HG03064 (cell line): ENCODE measurements at regions not wholly inside any gene's neighbourhood (a gene's known extent, or its start where the extent isn't known, plus 50 kb on each side); places are given as distances from the start of the nearest gene placed in this dataset.

ENCODE experiments used
- ATAC-seq: cut with Tn5 transposase; IDR thresholded peaks from one replicate; pipeline ENCODE4 v1.9.1; 2021; ENCODE audit warnings: low read depth; ENCODE audit not compliant: unreplicated experiment

- no peak for ATAC-seq
These were observed 161.7 kb upstream of the UBE2E1 start for GRCh38 chr3:23644099-23644498.

- ATAC-seq: no peak
These were observed 161.1 kb upstream of the UBE2E1 start for GRCh38 chr3:23644676-23645075.

DNA sequence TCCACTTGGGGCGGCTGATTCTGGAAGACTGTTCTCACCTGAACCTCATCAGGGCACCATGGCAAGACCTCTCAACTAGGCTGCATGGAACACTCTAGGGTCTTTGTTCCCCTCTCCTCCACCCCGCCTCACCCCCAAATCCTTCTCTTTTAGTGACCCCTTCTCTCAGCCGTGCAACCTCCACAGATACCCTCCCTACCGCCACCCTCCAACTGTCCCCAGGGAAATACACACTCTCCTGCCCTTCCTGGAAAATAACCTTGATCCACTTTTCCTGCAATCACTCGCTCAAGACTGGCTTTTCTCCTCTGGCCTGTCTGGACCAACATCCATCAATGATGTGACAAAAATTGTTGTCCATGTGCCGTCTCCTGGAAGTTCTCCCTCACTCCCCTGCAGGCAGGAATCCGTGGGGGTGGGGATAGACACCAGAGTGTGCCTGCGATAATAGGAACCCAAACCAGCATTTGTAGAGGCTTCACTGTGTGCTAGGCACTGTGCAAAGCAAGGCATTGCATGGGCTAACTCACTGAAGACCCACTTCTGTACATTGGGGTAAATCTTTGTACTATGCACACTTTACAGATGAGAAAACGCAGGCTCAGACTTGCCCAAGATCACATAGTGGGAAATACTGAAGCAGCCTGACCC lies 160.1 kb upstream of the UBE2E1 start:
- ATAC-seq: no peak

DNA sequence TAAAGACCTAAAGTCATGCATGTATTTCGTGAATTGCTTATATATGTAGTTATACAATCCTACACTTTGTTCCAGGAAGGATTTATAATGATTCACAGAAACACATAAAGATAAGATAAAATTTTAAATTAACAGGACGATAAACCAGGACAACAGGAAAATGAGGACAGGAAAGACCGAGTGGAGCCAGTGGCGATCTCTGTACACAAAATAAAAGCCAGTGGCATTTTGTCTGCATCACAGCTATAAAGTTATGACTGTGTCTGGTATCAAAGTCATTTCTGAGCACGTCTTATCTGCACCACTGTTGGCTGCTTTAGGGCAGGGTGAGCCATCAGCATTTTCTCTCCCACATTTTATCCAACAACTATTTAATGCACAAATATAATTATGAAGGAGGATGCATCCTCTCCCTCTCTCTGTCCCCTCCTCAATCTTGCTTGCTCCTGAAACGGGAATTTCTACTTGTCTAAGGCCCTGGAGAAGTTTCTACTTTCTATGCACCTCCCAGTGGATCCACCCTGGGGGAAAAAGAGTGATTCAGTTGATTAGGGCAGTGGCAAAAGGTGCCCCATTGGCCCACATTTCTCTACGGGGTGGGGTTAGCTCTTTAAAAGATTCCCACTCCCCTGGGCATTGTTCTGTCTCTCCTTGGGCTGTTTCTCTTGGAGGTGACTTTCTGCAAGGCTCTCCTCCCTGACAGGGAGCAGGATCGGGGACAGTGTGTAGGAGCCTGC lies 159.4 kb upstream of the UBE2E1 start:
- ATAC-seq: no peak

GRCh38 chr3:23647706-23648258 lies 158.0 kb upstream of the UBE2E1 start:
- no peak for ATAC-seq

- no peak for ATAC-seq
These were observed 157.3 kb upstream of the UBE2E1 start for GRCh38 chr3:23648326-23648995.

DNA sequence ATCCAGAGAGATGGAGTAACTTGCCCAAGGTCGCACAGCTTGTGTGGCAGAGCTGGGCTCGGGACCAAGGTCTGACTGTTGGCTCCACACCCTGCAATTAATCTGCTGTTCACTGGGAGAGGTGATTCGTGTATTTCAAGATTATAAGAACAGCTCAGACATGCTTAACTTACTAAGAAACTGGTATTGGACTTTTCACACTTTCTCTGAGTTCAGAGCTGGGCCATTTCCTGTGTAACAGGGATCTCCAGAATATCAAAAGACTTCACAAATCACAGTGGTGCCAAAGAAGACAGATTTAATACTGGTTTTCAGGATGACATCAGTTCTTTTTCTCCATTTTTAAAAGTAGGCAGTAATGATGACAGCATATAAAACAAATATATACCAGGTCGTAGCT lies 156.8 kb upstream of the UBE2E1 start:
- no peak for ATAC-seq

GRCh38 chr3:23649448-23649847 lies 156.3 kb upstream of the UBE2E1 start:
- ATAC-seq: no peak

DNA sequence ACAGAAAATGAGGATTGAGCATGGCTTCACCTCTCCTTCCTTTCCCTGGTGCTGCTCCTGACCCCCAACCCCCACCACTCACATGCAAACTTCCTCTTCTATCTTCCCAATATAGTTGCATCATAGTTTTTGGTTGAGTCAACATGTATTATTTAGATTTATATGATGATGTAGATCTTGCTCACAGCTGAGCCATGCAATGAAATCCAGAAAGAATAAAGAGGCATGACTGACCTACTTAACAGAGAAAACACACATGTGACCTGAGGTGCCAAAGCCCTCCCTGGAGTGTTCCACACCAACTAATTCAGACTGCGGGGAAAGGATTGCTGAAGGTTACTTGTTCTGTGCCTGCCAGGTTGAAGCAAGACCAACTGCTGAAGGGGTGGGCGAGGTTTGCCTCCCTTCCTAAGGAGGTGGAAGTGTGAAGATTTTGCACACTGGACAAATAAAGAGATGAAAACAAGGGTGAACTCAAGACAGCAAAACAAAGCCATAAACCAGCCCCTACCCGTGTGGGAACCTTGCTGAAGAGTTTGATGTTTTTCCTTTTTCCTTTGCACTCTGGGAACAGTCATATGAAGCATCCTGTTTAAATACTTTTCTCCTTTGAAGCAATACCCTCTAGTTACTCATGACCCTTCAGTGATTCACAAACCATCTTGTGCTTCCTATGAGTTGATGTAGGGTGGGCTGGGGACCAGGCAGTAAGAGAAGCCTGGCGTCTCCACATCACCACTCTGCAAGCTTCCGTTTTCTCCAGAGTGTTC lies 155.2 kb upstream of the UBE2E1 start:
- ATAC-seq: no peak

DNA sequence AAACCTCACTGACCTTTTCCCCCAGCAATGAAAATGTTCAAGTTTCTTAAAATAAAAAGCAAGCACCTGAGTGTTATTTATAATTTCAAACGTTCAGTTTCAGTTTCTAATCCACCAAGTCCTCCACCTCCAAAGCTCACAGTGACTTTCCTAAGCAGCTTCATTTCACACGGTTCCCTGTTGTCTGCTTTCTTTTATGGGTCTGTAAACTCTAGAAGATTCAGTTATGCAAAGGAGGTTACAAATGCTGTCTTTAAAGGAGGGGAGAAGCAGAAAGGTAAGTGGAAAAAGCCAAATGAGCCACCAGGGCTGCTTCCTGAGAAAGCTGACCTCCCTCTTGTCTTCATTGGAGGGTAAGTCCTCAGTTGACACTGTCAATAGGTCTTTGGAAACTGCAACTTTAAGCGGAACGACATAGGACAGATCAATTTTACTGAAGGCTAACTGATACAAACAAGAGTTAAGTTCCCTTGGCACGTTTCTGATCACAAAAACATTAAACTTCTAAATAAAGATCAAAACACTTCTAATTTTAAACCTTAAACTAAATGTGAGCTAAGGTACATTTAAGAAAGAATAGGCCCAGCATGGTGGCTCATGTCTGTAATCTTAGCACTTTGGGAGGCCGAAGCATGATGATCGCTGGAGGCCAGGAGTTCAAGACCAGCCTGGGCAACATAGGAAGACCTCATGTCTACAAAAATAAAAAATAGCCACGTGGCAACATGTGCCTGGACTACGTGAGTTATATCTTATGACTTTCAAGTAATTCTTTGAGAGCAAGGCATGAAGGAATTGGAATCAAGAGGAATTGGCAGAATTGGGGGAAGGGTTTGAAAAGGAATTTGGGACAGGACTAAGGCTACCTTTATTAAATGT lies 151.9 kb upstream of the UBE2E1 start:
- ATAC-seq: peak; percentile 93

DNA sequence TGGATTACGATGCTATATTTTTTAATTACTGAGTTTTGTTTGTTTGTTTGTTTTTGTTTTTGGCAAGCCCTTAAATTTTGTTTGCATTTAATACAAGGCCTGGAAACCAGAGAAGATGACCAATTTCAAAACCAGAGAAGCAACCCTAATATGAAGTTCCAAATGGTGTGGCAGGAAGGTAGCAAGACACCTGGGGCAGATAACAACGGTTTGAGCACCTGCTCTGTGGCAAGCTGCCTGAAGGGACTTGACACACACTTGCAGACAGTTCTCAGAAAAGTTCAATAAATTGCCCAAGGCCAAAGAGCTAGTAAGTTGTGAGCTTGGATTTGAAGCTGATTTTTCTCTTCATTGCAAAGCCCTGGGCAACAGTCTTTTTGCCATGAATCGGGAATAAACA lies 151.2 kb upstream of the UBE2E1 start:
- ATAC-seq: no peak

DNA sequence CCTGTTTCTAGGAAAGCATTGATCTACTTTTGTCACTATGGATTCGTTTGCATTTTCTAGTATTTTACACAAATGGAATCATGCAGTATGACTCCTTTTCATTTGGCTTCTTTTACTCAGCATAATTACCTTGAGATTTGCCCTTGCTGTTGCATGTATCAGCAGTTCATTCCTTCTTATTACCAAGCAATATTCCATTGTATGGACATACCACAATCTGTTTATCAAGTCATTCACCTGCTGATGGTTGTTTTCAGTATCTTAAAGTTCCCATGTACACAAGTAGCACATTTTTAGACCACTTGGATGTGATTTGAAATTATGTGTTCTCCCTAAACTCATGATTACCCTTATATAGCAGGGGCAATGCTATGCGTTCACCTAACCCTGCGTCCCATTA lies 150.0 kb upstream of the UBE2E1 start:
- no peak for ATAC-seq

GRCh38 chr3:23656199-23656598 lies 149.6 kb upstream of the UBE2E1 start:
- no peak for ATAC-seq

DNA sequence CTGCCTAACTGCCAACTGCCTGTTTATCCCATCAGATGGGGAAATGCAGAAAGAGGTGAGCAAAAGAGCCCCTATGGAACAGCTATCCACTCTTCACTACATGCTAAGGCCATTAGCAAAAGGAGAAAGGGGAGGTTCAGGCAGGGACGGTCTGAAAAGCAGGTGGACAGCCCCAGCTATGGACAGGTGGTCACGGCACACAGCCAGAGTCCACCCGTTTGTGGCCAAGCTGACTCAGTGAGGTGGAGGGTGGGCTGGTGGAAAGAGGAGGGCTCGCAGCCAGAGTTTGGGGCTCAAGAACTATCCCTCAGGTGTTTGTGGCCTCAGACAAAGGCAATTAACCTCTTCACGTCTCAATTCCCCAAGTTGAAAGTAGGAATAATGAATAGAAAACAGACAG lies 148.9 kb upstream of the UBE2E1 start:
- ATAC-seq: no peak

DNA sequence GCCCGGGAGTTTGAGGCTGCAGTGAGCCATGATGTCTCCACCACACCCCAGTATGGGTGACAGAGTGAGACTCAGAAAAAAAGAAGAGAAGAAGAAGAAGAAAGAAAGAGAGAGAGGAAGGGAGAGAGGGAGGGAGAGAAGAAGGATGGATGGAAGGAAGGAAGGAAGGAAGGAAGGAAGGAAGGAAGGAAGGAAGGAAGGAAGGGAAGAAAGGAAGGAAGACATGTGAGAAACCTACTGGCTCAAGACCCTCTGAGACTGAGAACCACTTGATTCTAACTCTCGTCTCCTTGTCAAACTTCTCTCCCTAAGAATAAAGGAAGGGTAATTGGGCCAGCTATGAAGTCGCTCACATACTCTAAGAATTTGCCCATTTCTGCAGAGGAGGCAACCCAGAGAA lies 148.1 kb upstream of the UBE2E1 start:
- no peak for ATAC-seq

- peak; percentile 73 for ATAC-seq
These were observed 146.5 kb upstream of the UBE2E1 start for GRCh38 chr3:23659274-23659673.

- no peak for ATAC-seq
These were observed 145.8 kb upstream of the UBE2E1 start for GRCh38 chr3:23659840-23660430.

DNA sequence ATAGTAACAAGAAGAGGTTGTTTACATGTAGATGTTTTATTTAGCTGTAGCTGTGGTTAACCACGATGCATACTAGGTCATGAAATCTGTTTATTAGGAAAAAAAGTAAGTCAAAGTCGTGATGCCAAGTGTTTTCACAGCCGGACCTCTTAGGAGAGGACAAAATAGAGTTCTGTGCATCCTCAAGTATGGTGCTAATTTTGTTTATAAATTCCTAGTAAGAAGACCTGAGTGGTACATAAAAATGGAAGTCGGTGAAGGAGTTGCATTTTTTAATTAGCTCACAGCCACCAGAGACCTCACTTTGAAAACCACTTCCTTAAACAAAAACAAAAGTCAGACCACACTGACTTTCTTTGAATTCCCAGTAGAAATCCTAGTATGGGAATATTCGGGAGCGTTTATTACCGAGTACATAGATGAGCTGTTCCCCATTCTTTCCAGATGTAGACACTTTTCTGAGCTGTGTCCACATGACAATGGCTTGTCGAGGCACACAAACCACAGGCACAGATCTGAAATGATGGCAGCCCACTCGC lies 143.6 kb upstream of the UBE2E1 start:
- no peak for ATAC-seq

- no peak for ATAC-seq
These were observed 142.5 kb upstream of the UBE2E1 start for GRCh38 chr3:23663246-23663645.
